LHCN-M2 (cell line): ENCODE measurements at regions not wholly inside any gene's neighbourhood (a gene's known extent, or its start where the extent isn't known, plus 50 kb on each side); places are given as distances from the start of the nearest gene placed in this dataset.

Source experiments
- DNase-seq: peaks from one replicate; pipeline ENCODE4 v3.0.0-alpha.2; 2012; ENCODE audit warnings: low read depth

DNA sequence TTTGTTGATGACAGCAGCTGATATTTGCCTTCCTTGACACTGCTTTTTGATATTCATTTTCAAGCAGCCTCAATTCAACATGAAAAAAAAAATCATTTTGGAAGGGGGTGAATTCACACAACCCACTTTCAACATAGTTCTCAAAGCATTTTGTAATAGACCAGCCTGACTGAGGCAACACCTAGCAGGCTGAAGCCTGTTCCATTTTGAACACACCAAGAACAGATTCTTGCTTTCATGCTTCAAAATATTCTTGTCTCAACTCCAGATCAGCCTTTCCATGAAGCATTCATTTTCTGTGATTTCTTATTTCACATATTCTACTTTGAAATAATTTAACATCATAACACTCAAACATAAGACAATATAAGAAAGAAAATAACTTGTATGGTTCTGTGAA, 812.6 kb upstream of the POU3F3 start:
- DNase-seq, result no peak

DNA sequence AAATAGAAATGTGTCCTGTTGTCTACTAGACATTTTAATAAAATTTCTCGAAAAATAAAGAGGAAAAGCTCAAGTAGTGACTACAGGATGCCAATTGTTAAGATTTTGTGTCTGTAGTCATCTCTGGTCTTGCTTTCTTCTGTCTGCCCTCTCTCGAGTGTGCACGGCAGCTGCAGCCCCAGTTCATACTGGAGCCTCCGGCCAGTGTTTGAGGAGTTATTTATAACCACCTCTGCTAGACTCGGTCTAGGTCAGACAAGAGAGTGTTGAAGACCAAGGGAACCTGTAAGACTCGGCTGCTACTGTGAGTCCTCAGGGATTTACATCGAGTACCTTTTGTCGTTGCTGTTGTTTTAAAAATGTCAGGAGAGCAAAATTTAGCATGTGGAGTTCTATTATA, 810.1 kb upstream of the POU3F3 start:
- no peak for DNase-seq

DNA sequence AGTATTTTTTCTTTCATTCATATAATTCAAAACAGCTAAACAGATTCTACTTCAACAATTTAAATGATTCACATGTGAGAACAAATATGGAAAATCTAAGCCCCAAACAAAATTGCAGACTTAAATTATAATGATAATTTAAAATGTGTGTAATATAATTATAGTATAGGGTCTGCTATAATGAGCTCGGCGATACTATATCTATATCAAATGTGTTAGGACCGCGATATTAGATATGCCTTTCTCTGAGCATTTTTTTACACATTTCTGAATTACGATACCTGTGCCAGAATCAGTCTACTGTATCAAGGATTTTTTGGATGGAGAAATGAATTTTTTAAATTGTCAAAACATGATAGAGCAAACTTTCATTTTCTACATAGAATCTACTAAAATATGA, 808.8 kb upstream of the POU3F3 start:
- no peak for DNase-seq

DNA sequence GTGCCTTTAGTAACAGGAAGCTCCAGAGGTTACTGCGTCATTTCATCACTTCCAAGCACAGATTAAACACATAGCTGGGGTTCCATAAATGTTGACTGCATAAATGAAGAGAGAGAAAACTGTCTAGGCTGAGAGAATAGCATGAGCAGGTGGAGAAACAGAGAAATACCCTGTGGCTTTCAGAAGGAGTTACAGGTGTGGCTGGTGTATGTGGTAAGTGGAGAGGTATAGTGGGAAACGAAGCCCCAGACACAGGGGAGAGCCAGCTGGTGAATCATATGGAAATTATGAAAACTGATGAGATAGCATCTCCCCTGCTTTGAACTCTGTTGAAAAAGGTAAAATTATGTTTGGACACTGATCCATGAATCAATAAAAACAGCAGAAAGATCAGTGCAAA, 807.4 kb upstream of the POU3F3 start:
- no peak for DNase-seq

DNA sequence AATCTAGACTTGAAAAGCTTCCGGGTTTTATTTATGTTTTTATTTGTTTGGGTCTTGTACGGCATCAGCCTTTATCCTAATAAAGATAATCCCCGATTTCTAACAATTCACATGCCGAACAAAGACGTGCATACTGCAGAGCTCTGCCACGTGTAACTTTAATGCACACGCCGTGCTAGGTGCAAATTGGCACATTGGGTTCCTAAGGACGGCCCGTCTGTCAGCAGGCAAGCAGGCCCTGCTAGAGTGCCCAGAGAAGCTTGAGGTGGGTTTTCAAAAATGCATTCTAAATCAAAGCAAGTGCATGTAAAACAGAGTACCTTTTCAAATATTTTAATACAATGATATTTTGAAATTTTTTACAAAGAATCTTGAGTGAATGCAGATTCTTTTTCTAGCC, 806.4 kb upstream of the POU3F3 start:
- DNase-seq, result no peak

DNA sequence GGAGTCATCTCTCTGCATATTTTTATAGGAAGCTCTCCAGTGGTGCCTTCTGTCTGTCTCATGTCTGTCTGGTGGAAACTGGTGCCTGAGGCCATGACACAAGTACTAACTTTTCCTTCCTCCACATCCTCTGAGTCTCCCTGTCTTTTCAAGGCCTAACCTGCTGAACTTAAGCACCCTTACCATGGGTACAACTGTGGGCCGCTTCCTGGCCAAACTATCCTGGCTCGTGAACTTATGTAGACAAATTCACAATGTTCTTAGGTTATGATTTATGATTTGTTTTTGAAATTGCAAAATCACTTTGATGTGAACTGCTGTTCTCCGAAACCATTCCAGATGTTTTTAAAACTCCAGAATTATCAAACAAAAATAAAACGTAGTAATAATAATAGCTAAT, 804.5 kb upstream of the POU3F3 start:
- no peak for DNase-seq

DNA sequence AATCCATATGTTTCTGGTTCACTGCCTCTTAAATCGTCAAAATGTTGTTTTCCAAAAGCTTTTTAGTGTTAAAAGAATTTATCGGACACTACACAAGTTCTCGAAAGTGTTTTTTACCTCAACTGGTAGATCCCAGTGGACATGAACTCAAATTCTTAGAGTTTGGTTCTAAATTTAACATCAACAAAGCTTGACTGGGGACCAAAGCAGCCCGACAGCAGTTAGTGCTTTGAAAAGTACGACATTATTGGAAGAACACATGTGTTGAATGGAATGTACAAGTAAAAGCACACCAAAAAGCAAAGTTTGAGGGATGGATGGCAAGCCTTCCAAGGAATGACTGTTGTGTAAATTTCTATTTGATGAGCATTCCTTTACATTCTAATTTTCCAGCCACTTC, 803.9 kb upstream of the POU3F3 start:
- no peak for DNase-seq

DNA sequence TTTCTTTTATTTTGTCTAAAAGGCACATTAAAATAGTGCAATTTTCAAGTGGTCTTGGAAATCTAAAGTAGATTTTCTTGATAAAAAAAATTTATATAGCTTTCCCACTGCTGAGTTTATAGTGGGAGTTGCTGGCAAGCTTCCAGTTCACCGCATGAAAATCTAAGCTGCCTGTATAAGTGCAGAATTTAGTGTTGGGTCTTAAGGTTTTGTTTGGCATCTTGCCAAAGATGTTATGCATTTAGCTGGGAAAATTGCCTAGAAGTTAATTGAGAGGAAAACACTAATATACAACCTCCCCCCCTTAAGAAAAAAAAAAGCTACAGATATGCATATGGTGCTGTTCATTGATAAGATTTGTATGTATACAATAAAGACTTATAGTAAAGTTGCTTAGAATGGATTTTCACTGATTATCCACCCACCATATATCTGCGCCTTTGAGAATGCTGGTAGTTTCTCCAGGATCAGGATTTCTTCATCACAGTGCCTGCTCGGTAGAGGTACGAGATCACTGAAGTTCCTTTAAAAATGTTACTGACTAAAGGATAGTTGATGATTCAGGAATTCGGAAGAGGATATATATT, 803.2 kb upstream of the POU3F3 start:
- DNase-seq, result no peak

DNA sequence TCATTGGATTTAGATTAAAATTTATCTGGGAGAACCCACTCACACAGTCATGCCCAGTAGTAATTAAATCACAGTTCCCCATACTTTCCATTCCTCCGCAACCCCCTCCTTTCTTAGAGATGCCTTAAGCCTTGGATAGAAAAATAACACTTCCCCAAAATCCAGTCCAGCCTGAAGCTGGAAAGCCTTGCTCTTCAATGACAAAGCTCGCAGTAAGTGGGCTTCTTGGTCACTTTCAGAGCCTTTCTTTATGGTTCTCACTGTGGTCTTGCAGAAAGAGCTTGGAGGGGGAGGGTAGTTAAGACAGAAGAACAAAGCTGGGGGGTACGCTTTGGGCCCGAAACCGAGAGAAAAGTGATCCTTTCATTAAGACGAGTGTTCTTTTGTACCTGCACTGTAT, 802.1 kb upstream of the POU3F3 start:
- no peak for DNase-seq

DNA sequence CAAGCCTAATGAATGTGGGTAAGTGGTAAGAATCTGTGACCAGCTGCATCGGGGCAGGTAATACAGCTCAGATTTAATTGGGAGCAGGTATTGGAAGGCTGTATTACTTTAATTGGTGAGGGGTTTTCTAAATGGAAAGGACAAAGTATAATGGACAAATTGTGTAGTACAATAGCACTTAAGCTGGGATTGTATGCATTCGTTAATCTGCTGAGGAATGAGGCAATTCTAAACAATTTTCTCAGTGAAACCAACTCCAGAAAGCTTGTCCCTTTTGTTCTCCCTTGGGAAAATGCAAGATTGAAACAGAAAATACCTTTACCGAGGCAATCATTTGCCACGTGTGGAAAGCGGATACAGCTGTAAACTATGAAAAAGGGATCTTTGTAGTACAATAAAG, 801.6 kb upstream of the POU3F3 start:
- no peak for DNase-seq

DNA sequence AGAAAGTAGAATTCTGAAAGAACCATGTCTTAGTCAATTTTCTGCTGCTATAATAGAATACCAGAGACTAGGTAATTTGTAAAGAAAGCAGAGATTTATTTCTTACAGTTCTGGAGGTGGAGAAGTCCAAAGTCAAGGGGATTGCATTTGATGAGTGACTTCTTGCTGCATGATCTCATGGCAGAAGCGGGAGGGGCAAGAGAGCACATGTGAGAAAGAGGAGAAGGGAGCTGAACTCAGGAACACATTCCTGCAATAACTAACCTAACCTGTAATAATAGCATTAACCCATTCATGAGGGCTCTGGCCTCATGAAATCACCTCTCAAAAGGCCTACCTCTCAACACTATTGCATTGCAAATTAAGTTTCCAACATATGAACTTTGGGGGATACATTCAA, 797.5 kb upstream of the POU3F3 start:
- no peak for DNase-seq

DNA sequence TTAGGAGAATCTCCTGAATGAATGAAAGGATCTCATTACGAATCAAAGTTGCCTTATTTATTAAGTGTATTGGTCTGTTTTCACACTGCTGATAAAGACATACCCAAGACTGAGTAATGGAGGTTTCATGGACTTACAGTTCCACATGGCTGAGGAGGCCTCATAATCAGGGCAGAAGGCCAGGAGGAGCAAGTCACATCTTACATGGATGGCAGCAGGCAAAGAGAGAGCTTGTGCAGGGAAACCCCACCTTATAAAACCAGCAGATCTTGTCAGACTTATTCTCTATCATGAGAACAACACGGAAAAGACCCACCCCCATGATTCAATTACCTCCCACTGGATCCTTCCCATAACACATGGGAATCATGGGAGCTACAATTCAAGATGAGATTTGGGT, 785.2 kb upstream of the POU3F3 start:
- no peak for DNase-seq

DNA sequence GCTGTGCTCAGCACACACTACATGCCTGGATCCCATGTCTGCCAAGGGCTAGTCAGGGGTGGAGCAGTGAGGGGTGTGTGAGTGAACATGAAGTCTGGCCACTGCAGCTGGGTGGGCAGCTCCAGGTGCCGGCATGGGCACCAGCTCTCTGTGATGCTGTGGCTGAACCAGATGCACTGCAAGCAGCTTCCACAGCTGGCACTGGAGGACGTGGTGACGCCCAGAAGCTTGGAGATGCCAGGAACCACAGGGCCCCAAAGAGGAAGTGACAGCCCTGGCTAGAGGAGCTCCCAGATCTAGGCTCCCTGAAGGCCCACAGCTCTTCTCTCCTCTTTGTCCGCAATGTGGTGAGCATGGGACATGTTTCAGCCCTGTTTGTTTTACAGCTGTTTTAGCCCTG, 776.3 kb upstream of the POU3F3 start:
- no peak for DNase-seq

DNA sequence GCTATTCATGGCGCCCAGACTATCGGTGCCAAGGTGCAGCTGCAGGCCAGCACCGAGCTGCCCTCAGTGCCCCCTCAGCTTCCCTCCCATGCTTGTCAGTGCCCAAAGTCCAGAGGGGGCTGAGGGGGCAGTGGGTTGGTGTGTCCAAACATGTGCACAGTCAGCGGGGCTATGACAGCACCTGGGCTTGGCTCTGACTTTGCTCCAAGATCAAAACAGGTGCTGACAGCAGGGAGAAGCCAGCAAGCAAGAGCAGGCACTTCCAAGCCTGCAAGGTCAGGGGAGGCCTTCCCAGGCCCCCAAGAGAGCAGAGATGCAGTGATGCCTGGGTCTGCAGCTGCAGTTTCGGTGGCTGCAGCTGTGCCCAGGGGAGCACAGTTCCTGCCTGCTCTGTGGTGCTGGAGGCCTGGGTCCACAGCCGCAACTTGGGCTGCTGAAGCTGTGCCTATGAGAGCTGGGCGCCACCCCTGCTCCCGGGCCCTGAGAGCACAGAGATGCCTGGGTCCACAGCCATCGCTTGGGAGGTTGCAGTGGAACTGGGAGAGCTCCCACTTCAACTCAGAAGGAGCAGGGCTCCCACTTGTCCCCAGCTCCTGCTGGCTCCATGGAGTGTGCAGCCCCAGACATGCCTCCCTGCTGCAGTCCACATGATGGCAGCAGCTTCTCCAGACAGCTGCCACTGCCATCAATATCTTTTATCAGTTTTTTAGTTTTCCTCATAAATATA, 775.3 kb upstream of the POU3F3 start:
- no peak for DNase-seq

DNA sequence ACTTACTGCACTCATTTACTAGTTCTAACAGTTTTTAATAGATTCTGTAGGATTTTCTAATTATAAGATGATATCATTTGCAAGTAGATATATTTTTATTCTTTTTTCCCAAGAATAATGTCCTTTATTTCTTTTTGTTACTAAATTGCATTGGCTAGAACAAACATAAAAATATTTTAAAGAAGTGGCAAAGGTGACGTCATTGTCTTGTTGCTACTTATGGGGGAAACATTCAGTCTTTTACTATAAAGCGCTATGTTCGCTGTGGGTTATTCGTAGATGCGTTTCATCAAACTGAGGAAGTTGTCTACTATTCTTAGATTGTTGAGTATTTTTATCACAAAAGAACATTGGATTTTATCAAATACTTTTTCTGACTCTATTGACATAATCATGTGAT, 765.2 kb upstream of the POU3F3 start:
- no peak for DNase-seq

DNA sequence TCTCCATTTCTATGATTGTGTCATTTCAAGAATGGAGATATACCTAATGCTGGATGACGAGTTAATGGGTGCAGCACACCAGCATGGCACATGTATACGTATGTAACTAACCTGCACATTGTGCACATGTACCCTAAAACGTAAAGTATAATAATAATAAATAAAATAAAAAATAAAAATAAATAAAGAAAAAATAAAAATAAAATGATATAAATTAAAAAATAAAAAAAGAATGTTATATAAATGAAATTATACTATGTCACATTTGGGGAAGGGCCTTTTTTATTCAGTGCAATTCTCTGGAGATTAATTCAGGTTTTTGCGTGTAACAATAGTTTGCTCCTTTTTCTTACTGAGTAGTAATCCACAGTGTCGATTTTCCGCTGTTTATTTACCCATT, 763.5 kb upstream of the POU3F3 start:
- DNase-seq, result no peak

DNA sequence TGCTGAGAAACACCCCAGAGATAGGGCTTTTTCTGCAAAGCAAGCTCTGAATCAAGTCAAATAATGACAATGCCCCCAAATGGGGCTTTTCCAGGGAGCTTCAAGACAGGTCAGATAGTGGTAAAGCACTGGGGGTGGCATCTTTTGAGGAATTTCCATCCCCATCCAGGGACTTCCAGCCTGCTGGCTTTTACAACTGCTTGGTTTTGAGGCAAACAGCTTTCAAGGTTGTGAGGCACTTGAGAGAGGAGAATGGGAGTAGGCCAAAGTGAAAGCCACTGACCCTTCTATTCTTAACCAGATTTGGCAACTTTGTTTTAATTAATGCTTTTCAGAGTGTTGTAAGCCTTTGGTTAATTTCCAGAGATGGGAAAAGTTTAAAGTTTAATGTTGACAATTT, 762.0 kb upstream of the POU3F3 start:
- DNase-seq, result no peak

DNA sequence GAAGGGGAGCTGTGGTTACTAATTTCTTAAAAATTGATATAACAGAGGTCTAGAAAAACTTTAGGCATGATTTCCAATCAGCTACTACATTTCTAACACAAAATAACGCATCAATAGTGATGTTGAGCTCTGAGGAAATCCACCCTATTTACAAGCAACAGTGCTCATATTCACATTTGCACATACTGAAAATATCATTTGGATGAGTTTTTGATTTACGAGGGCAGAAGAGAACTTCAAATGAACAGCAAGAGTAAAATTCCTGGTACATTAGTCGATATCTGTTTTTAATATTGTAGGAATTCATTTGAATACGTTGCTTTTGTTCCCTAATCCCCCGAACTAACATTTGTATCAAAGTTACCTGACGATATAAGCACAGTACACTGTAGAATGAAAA, 761.0 kb upstream of the POU3F3 start:
- no peak for DNase-seq

DNA sequence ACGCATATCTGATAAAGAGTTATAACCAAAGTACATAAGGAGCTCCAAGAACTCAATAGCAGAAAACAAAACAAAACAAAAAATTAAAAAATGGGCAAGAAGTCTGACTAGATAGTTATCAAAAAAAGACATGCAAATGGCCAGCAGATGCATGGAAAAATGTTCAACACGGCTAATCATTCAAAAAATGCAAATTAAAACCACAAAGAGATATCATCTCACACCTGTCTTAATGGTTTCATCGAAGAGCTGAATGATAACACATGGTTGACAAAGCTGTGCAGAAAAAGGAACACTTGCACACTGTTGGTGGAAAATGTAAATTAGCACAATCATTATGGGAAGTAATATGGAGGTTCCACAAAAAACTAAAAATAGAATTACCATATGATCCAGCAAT, 751.3 kb upstream of the POU3F3 start:
- no peak for DNase-seq

DNA sequence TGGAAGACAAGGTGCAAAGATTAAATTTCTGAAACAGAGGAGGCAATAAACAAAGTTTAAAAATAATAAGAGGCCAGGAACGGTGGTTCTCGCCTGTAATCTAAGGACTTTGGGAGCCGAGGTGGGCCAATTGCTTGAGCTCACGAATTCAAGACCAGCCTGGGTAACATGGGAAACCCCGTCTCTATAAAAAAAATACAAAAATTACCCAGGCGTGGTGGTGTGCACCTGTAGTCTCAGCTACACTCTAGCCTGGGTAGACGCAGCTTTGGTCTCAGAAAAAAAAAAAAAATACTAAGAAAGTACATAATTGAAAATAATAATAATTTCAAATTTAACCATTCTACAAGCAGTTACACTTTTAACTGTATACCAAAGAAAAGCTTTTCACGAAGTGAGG, 744.6 kb upstream of the POU3F3 start:
- DNase-seq, result no peak

DNA sequence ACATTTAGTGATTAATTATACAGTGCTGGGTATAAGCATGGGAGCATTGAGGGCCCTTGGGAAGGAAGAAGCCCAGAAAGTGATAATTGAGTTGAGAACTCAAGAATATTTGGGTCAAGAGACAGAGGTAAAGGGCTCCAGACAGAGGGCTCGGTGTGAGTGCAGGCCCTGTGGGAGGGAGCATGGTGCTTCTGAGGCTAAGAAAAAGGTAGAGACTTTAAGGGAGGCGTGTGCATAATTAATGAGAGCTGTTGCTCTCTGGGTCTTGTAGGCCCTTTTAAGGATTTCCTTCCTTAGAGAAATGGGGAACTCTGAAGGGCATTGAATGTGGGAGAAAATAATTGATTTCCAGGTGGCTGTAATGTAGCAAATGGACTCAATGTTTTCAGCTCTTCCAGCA, 735.0 kb upstream of the POU3F3 start:
- no peak for DNase-seq

DNA sequence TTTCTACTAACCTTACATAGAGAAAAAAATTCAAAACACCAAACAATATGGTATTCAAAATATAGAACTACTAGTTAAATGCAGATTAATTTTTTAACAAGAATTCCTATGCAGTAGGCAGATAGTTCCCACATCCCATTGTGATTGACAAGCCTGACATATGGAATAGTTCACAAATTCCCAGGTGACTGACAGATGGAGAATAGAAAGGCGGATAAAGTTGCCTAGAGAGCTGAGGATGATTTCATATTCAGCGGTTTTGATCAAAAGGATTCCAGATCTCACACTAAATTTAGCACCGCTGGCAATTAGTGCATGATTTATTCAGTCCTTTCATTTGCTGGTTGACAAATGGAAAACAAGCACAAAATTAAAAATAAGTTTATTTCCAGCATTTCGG, 733.7 kb upstream of the POU3F3 start:
- no peak for DNase-seq

DNA sequence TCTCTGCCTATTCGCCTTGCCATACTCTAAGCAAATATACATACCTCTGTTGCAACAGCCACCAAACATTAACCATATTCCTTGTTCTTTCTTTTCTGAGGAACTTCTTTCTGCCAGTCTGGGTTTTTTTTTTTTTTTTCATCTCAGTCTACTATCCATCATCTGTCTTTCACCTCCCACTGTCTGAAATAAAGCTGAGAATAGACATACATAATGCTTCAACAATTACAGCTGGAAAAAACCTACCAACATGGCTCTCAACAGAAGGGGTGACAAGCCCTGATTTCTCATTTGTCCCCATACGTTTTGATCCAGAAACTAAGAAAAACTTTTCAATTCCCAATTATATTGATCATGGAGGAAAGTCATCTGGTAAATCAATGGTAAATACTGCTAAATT, 728.8 kb upstream of the POU3F3 start:
- no peak for DNase-seq
